RWPE1 (cell line): ENCODE measurements at regions not wholly inside any gene's neighbourhood (a gene's known extent, or its start where the extent isn't known, plus 50 kb on each side); places are given as distances from the start of the nearest gene placed in this dataset.
"Not testable (repeated sequence)": the region's sequence is repeated elsewhere in the genome, so short reads cannot be mapped to it uniquely, and the experiment has no call there.

Experiments
- CTCF ChIA-PET: fragments of 350-600 bp; sonication (Branson Sonifier 250); formaldehyde crosslinking; extraction: SDS; loops from one replicate; lab custom pipeline; 2021; lab: Yijun Ruan, JAX
- POLR2A ChIA-PET: fragments of 400-600 bp; formaldehyde crosslinking; extraction: SDS; loops from one replicate; lab custom pipeline; 2020; ENCODE audit warnings: antibody characterized with exemption; ENCODE audit not compliant: low non-redundant PET; lab: Yijun Ruan, JAX
- DNase-seq: peaks from one replicate; pipeline ENCODE4 v3.0.0; 2012; ENCODE audit warnings: low spot score
- H3K27ac ChIP-seq: fragments of 450-650 bp; 2 replicates; pipeline ENCODE4 v1.5.1; 2017
- CTCF ChIP-seq: fragments of 450-650 bp; conservative IDR thresholded peaks from 2 replicates; pipeline ENCODE4 v1.5.1; 2017; ENCODE audit warnings: low read depth, mild to moderate bottlenecking

- H3K27ac ChIP-seq, result no peak overlapping the region
- ChIA-PET POLR2A (no interaction called here), CTCF (no interaction called here)
- DNase-seq, result peak; percentile 10
- no peak for TF ChIP-seq CTCF
These were observed 183.4 kb downstream of the FBXO4 start for GRCh38 chr5:42108468-42108867.

- no peak for TF ChIP-seq CTCF
- no peak for DNase-seq
- POLR2A ChIA-PET, result no interaction called here
- CTCF ChIA-PET, result no interaction called here
- no peak overlapping the region for H3K27ac ChIP-seq
These were observed 184.0 kb downstream of the FBXO4 start for GRCh38 chr5:42109006-42109572.

- POLR2A ChIA-PET, DNase-seq, CTCF ChIA-PET, H3K27ac ChIP-seq: not testable (repeated sequence)
These were observed 190.6 kb downstream of the FBXO4 start for GRCh38 chr5:42115721-42116120.

GRCh38 chr5:42120070-42120469, 195.0 kb downstream of the FBXO4 start:
- no peak for DNase-seq
- TF ChIP-seq CTCF, result no peak
- CTCF ChIA-PET, result no interaction called here
- H3K27ac ChIP-seq, result no peak overlapping the region
- POLR2A ChIA-PET, result no interaction called here

- DNase-seq, result no peak
- CTCF ChIA-PET, result no interaction called here
- POLR2A ChIA-PET, result no interaction called here
- TF ChIP-seq CTCF, result no peak
- no peak overlapping the region for H3K27ac ChIP-seq
These were observed 196.3 kb downstream of the FBXO4 start for GRCh38 chr5:42121401-42121800.

GRCh38 chr5:42131081-42131480, 206.0 kb downstream of the FBXO4 start:
- TF ChIP-seq CTCF, result no peak
- no peak for DNase-seq
- ChIA-PET POLR2A (no interaction called here), CTCF (no interaction called here)
- no peak overlapping the region for H3K27ac ChIP-seq

GRCh38 chr5:42143361-42143760, 218.3 kb downstream of the FBXO4 start:
- no peak for DNase-seq
- CTCF ChIA-PET, result interaction anchor here (0.5 kb wide), 1 partner anchor 14 kb away, joined by 3 read pairs; no protein-coding TSS in a partner anchor
- no peak for TF ChIP-seq CTCF
- no peak overlapping the region for H3K27ac ChIP-seq
- POLR2A ChIA-PET, result no interaction called here
